RCC 7860 (cell line): ENCODE measurements at regions not wholly inside any gene's neighbourhood (a gene's known extent, or its start where the extent isn't known, plus 50 kb on each side); places are given as distances from the start of the nearest gene placed in this dataset.
"Not testable (repeated sequence)": the region's sequence is repeated elsewhere in the genome, so short reads cannot be mapped to it uniquely, and the experiment has no call there.

Source experiments
- DNase-seq: peaks from one replicate; pipeline ENCODE4 v3.0.0-alpha.2; 2015; ENCODE audit warnings: low spot score
- FAIRE-seq: peaks from 2 replicates; lab custom pipeline; 2012; peaks lifted over from hg19 to GRCh38; lab: Jason Lieb, UNC

DNA sequence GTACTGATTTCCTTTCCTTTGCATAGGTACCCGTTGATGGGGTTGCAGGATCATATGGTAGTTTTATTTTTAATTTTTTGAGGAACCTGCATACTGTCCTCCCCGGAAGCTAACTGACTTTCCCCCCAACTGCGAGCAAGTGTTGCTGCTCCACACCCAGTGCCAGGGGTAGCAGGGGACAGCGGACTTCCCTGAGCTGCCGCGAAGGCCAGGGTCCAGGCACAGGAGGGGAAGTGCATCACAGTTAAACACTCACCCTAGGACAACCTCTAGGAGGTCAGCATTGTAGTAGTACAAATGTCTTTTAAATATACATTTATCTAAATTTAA, 201.7 kb downstream of the NPIPB11 start:
- FAIRE-seq: no peak
- no peak for DNase-seq

DNA sequence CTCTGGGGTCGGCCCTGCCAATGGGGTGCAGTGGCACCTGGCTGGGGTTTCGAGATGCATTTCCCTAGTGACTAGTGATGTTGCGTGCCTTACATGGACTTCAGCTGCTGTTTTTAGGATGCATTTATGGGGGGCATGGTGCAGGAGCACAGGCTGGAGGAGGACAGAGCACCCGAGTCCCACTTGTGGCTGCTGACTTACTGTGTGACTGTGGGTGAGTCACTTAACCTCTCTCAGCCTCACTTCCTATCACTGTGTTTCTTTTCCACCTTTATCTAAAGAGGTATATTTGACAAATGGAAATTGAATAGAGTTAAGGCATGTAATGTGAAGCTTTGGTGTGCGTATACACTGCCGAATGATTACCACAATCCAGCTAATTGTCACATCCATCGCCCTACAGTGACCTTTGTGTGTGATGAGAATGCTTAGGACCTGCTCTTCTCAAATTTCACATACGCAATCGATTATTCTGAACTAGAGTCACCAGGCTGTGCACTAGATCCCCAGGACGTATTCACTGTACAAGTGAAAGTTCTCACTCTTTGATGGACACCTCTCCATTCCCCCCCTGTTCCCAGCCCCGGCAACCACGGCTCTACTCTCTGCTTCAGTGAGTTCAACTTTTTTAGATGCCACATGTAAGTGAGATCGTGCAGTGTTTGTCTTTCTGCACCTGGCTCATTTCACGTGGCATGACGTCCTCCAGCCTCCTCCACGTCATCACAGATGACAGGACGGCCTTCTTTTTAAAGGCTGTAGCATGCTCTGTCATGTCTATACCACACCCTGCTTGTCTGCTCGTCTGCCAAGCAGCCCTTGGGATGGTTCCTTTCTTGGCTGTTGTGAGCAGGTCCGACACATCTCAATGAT, 202.3 kb downstream of the NPIPB11 start:
- not testable (repeated sequence) for FAIRE-seq, DNase-seq

DNA sequence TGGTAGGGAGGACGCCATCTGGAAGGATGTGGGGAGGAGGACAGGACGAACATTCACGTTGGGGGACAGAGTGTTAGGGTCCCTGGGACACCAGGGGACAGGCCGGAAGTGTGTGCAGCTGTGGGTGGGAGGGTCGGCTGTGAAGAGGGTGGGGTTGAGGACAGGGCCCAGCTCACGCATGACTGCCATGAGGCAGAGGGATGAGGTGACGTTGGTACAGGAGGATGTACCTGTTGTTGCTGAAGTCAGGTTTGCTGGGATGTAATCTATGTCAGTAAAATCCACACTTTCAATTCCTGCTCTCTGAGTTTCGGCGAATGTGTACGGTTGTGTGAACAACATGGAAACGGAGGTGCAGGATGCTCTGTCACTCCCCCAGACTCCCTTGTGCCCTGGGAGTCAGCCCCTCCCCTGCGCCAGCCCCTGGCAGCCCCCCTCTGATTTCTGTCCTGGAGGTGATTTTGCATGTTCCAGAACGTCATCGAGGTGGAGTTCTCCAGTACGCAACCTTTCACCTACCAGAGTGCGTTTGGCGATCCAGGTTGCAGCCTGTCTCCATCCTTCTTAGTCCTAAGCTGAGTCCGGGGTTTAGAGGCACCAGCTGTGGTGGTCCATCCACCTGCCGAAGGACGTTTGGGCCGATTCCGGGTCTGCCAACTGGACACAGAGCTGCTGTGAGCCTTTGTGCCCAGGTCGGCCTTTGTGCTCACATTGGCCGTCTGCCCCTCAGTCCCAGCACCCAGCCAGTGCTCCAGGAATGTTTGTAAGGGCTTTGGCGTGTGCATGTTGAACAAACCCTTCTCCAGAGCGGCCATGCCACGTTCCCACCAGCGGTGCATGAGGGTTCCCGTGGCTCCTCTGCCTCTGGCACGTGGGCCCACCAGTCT, 203.2 kb downstream of the NPIPB11 start:
- not testable (repeated sequence) for FAIRE-seq, DNase-seq

DNA sequence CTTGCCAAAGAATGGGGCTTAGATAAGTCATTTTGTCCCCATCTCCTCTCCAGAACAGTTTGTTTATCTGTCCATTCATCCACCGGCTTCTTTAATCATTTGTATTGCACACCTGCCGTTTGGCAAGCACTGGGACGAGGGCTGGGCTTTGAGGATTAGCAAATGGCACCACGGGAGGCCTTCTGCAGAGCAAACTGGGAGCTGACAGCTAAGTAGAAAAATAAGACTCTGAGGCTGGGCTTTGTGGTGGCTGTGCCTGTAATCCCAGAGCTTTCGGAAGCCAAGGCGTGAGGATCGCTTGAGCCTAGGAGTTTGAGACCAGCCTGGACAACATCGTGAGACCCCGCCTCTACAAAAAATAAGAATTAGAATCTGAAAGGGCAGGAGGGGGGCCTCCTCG, 203.9 kb downstream of the NPIPB11 start:
- not testable (repeated sequence) for FAIRE-seq, DNase-seq

DNA sequence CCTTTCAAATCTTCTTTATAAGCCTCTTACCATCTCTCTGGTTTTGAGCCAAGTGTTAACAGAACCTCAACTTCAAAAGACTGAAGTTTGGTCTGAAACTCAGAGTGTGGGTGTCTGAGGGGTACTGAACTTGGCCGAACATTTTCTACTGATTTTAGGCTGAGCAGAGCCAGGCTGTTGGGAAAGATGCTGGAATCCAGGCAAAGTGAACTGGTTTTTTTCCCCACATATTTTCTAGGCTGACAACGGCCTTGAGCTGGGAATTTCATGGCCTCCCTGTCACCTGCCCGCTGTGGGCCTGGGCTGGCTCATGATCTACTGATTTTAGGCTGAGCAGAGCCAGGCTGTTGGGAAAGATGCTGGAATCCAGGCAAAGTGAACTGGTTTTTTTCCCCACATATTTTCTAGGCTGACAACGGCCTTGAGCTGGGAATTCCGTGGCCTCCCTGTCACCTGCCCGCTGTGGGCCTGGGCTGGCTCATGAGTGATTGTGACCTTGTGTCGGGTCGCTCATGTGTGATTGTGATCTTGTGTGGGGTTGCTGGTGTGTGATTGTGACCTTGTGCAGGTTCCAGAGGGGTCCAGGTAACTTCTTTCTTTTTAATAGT, 204.4 kb downstream of the NPIPB11 start:
- FAIRE-seq, DNase-seq: not testable (repeated sequence)

DNA sequence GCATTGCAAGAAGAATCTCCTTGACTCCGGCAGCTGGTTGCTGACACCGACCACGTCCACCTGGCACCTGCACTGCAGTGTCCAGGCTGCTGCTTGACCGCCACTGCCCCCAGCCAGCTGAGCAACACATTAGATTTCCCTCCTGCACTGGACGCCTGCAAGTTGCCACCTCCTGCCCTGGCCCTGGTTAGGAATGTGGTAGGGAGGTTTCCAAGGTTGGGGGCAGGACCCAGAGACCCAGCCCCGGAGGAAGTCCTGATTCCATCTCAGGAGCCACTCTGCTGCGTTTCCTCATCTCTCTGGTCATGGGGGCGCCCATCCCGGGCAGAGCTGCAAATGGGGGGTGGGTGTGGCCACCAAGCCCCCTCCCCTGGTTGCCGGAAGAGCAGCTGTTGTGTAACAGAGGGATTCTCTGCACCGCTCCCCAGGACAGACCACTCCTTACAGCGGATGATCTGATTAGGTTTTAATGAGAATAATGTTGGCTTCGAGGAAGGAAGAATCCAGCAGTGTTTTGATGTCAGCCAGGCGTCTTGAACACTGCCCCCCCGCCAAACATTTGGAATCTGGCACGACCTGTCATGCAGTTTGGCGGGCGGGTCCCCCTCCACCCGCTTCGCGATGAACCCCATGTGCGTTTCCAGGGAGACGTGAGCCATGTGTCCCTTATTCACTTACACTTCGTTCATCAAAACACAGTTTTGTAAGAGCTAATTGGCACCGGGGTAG, 205.1 kb downstream of the NPIPB11 start:
- not testable (repeated sequence) for DNase-seq, FAIRE-seq

DNA sequence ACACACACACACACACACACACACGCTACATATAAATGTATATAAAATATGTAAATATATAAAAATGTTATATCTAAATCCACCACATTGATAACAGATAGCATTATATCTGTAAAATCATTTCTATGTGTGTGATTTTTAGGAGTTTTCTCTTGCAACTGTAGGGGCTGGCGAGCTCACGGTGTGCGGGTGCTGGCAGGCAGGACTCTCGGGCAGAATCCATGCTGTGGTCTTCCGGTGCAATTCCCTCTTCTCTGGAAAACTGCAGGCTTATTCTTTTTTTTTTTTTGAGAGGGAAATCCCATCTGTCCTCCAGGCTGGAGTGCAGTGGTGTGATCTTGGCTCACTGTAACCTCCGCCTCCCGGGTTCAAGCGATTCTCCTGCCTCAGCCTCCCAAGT, 205.8 kb downstream of the NPIPB11 start:
- FAIRE-seq, DNase-seq: not testable (repeated sequence)

DNA sequence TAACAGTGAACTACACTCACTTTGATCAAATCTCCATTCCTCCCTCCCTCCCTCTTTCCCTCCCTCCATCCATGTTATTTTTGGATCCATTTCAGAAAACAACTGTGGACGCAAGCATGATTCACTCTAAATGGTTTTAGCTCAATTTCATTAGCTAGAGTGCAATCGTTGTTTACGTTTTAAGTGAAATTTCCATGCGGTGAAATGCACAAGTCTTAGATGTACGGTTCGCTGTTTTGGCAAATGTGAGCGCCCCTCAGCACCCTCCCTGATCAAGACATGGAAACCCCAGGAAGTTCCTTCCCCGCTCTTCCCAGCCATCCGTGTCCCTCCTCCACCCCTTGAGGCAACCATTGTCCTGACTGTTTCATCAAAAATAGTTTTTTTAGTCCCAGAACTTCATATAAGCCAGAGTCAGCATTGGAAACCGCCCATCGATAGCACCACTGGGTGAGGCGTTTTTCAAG, 206.3 kb downstream of the NPIPB11 start:
- not testable (repeated sequence) for DNase-seq, FAIRE-seq

DNA sequence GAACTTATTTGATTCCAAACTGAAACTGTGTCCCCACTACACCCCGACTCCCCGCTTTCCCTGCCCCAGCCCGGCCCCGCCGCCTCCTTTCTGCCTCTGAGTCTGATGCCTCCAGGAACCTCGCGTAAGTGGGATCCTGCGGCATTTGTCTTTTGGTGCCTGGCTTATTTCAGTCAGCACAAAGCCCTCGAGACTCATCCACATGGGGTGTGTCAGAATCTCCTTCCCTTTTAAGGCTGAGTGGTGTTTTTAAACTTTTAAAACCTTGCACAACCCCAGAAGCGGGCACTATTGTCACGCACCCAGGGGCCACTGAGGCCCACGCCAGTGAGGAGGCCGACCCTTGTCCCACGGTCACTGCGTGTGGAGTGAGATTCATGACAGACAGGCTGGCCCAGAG, 206.9 kb downstream of the NPIPB11 start:
- not testable (repeated sequence) for FAIRE-seq, DNase-seq

DNA sequence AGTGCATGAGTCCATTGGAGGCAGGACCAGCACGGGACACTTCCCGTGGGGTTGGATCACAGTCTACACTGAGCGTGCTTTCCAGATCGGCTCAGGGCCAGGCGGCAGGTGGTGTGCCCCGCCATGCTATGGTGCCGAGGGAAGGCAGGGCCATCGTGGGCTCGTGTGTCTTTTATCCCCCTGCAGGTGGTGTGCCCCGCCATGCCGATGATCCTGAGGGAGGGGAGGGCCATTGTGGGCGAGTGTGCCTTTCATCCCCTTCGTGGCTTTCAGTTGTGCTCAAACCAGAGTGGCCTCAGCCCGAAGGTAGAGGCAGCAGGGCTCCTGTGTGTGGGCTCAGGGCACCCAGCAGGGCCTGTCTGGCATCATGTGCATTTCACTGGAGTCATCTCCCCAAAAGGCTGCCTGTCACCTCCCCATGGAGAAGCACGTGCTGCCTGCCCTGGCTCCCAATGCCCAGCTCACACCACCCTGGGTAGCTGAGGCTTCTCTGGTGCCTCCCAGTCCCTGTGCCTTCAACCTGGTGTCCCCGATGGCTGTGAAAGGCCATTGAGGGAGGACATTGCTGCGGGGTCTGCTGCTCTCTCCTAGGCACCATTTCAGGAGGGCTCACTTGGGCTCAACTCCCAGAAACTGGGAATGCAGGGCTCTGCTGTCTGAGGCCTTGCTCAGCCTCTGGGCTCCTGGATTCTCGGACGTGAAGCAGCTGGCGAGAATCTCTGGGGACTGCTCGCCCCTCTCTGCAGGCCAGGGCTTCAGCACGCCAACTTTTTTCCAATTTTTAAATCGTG, 207.6 kb downstream of the NPIPB11 start:
- DNase-seq (no peak), FAIRE-seq (no peak)

DNA sequence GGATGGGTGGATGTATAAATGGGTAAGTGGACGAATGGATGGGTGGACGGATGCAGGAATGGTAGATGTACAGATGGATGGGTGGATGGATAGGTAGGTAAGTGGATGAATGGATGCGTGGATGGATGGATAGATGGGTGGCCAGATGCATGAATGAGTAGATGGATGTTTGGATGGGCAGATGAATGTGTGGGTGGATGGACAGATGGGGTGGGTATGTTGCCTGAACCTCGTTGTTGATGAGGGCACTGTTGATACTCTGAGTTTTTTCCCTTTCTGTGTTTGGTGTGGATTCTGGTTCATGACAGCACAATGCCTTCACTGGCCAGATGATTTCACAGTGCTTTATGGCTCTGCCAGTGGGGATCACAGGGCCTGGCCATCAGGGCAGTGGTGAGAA, 208.3 kb downstream of the NPIPB11 start:
- DNase-seq (no peak), FAIRE-seq (no peak)

DNA sequence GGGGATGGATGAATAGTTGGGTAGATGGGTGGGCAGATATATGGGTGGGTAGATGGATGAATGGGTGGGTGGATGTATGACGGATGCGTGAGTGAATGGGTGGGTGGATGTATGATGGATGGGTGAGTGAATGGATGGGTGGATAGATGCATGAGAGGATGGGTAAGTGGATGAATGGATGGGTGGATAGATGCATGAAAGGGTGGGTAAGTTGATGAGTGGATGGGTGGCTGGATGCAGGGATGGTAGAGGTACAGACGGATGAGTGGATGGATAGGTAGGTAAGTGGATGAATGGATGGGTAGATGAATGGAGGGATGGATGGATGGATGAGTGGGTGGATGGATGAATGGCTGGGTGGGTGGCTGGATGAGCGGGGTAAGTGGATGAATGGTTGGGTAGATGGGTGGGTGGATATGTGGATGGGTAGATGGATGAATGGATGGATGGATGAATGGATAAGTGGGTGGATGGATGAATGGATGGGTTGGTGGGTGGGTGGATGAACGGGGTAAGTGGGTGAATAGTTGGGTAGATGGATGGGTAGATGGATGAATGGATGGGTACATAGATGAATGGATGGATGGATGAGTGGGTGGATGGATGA, 208.9 kb downstream of the NPIPB11 start:
- not testable (repeated sequence) for DNase-seq, FAIRE-seq

DNA sequence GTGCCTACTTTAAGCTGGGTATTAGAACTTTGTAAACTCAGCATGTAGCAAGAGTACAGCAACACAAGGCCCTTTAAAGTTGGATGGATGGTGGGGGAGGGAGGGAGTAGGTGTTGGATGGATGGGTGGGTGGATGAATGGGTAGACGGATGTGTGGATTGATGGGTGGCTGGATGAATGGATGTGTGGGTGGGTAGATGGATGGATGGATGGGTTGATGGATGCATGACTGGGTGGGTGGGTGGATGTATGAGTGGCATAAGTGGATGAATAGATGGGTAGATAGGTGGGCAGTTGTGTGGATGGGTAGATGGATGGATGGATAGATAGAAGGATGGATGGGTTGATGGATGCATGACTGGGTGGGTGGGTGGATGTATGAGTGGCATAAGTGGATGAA, 209.8 kb downstream of the NPIPB11 start:
- DNase-seq, FAIRE-seq: not testable (repeated sequence)

DNA sequence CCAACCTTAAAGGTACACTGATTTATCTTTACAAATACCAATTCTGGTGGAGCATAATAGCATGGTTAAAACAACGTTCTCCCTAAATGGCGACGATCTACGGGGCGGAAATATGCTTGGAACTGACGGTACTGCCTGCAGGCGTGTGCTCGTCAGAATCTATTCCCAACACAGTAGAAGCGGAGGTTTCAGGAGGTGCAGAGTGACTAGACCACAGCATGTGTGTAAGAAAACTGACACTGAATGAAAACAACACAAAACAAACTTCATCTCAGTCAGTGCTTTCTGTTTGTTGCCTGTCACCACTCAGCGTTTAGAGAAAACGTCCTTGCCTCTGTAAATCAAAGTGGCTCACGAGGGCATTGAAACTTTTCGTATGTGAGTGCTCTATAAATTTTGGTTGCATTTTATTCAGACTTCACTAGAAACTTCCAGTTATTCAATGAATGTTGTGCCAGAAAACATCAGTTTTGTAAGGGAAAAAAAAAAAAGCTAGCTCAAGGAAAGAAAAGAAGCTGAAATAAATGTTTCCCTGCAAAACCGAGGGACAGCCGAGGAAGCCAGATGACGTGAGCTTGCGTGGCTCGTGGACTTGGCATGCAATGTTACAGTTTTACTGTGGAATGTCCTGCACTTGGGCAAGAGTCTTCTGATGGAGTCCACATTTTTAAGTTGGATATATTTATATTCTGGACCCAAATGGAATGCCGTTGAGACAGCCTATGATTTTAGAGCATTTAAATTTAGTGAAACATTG, 210.4 kb downstream of the LAT start:
- not testable (repeated sequence) for DNase-seq, FAIRE-seq

DNA sequence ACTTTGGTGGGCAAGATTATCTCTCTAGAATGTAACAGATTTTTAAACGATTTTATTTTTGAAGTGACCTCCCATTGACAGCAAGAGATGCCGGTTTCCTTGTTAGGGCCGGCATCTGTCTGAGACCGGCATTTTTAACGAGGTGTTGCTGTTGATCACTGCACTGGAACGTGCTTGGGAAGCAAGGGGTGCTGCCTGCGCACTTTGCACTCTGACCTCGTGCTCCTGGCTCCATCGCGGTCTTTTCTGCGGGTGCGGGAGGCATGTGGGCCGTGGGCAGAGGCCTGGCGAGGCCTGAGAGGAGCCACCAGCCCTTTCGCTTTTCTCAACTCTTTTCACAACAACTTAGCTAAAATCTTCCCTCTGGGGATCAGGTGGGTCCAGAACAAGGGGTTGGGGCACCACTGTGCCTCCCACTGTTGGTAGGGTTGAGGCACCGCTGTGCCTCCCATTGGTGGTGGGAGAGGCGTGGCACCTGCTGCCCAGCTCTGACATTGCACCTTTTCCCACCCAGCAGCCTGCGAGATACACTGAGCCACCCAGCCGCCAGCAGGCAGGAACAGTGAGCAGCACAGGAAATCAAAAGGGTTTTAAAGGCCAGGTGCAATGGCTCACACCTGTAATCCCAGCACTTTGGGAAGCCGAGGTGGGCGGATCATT, 209.5 kb downstream of the LAT start:
- FAIRE-seq, DNase-seq: not testable (repeated sequence)

DNA sequence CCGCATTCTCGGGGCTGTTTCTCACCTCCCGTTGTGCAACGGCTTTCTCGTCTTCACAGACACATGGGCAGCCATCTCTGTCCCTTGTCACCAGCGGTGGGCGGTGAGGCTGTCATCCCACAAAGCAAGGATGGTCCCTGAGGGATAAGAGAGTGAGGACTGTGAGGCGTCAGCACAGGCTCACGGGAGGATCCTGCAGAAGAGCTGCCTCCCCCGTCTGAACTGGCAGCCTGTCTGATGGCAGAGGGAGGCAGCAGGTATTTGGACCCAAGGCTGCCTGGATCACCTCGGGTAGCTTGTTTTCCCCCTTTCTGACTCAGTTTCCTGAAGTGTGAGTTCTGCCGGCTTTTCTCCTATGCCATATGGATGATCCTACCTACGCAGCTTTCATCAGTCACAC, 208.8 kb downstream of the LAT start:
- FAIRE-seq, DNase-seq: not testable (repeated sequence)

DNA sequence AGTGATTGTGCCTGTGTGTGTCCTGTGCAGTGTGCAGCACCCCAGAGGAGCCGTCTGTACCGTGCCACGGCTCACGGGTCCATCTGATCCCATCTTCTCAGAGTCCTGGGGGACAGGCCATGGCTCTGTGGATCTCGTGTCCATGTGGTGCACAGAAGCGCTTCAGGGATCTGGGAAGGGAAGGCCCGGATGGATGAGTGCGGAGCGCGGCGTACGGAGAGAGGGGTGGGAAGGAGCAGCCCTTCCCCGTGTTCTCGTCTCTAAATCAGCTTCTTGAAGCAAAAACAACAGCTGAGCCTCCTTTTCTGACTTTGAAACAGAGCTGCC, 208.4 kb downstream of the LAT start:
- FAIRE-seq: not testable (repeated sequence)

More for the DNA sequence above, 208.4 kb downstream of the LAT start:
- not testable (repeated sequence) for DNase-seq
